ENCODE measurements at regions not wholly inside any gene's neighbourhood (a gene's known extent, or its start where the extent isn't known, plus 50 kb on each side); places are given as distances from the start of the nearest gene placed in this dataset.

- TF ChIP-seq, protein P1, sequence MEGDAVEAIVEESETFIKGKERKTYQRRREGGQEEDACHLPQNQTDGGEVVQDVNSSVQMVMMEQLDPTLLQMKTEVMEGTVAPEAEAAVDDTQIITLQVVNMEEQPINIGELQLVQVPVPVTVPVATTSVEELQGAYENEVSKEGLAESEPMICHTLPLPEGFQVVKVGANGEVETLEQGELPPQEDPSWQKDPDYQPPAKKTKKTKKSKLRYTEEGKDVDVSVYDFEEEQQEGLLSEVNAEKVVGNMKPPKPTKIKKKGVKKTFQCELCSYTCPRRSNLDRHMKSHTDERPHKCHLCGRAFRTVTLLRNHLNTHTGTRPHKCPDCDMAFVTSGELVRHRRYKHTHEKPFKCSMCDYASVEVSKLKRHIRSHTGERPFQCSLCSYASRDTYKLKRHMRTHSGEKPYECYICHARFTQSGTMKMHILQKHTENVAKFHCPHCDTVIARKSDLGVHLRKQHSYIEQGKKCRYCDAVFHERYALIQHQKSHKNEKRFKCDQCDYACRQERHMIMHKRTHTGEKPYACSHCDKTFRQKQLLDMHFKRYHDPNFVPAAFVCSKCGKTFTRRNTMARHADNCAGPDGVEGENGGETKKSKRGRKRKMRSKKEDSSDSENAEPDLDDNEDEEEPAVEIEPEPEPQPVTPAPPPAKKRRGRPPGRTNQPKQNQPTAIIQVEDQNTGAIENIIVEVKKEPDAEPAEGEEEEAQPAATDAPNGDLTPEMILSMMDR (conservative IDR thresholded peaks at IDR 0.05; ENCODE audit: low read depth in 2 of 2): no peak
- TF ChIP-seq STAT1 (IDR thresholded peaks at IDR 0.05; ENCODE audit: unreplicated experiment): no peak
- TF ChIP-seq EZH2 (IDR thresholded peaks at IDR 0.05; ENCODE audit: low read depth, unreplicated experiment): no peak
- TF ChIP-seq JUNB (IDR thresholded peaks at IDR 0.05; ENCODE audit: unreplicated experiment): no peak
- TF ChIP-seq EZH2phosphoT487 (IDR thresholded peaks at IDR 0.05; ENCODE audit: unreplicated experiment): no peak
- TF ChIP-seq CREB1 (CRISPR knock-in tag; IDR thresholded peaks at IDR 0.05; ENCODE audit: low read depth): no peak
- TF ChIP-seq, protein P2, sequence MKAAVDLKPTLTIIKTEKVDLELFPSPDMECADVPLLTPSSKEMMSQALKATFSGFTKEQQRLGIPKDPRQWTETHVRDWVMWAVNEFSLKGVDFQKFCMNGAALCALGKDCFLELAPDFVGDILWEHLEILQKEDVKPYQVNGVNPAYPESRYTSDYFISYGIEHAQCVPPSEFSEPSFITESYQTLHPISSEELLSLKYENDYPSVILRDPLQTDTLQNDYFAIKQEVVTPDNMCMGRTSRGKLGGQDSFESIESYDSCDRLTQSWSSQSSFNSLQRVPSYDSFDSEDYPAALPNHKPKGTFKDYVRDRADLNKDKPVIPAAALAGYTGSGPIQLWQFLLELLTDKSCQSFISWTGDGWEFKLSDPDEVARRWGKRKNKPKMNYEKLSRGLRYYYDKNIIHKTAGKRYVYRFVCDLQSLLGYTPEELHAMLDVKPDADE (IDR thresholded peaks at IDR 0.05): no peak
- TF ChIP-seq POLR2AphosphoS5 (IDR thresholded peaks at IDR 0.05; ENCODE audit: low read depth): no peak
- TF ChIP-seq ZNF462 (CRISPR knock-in tag; IDR thresholded peaks at IDR 0.05): no peak
- no peak for TF ChIP-seq ZNF331 (CRISPR knock-in tag; IDR thresholded peaks at IDR 0.05; ENCODE audit: low read depth)
- TF ChIP-seq, protein P3, sequence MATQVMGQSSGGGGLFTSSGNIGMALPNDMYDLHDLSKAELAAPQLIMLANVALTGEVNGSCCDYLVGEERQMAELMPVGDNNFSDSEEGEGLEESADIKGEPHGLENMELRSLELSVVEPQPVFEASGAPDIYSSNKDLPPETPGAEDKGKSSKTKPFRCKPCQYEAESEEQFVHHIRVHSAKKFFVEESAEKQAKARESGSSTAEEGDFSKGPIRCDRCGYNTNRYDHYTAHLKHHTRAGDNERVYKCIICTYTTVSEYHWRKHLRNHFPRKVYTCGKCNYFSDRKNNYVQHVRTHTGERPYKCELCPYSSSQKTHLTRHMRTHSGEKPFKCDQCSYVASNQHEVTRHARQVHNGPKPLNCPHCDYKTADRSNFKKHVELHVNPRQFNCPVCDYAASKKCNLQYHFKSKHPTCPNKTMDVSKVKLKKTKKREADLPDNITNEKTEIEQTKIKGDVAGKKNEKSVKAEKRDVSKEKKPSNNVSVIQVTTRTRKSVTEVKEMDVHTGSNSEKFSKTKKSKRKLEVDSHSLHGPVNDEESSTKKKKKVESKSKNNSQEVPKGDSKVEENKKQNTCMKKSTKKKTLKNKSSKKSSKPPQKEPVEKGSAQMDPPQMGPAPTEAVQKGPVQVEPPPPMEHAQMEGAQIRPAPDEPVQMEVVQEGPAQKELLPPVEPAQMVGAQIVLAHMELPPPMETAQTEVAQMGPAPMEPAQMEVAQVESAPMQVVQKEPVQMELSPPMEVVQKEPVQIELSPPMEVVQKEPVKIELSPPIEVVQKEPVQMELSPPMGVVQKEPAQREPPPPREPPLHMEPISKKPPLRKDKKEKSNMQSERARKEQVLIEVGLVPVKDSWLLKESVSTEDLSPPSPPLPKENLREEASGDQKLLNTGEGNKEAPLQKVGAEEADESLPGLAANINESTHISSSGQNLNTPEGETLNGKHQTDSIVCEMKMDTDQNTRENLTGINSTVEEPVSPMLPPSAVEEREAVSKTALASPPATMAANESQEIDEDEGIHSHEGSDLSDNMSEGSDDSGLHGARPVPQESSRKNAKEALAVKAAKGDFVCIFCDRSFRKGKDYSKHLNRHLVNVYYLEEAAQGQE (IDR thresholded peaks at IDR 0.05; ENCODE audit: unreplicated experiment): no peak
Observed at GRCh38 chr18:73785300-73785699, 362.3 kb downstream of the FBXO15 start.

Measured in GM23338 (cell line).